NCI-H2196 treated with DMSO at 0.1 percent for 48 hours (cell line): ENCODE measurements at regions not wholly inside any gene's neighbourhood (a gene's known extent, or its start where the extent isn't known, plus 50 kb on each side); places are given as distances from the start of the nearest gene placed in this dataset.
A peak's percentile ranks its signal among the peaks of the same experiment; 100 is the strongest.
"Not testable (repeated sequence)": the region's sequence is repeated elsewhere in the genome, so short reads cannot be mapped to it uniquely, and the experiment has no call there.

Source experiments
- DNase-seq: peaks from one replicate; lab custom pipeline; 2025; ENCODE audit not compliant: unreplicated experiment; lab: John Stamatoyannopoulos, UW

DNA sequence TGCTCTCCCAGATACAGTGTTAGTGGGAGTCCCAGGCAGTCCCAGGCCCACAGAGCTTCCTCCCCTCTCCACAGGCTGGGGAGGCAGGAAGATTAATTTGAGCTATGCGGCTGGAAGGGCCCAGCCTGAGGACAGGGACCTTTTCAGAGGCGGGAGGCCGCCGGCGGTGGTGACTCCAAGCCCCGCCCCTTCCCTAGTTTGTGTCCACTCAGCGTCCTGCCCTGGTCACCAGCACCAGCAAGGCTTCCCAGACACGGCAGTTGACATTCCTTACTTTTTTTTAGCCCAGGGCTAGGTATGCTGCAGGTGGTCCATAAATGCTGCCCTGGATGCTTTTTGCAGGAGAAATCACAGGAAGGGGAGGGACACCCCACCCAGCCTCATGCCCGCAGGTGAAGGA, 67.7 kb upstream of the LRPAP1 start:
- no peak for DNase-seq

DNA sequence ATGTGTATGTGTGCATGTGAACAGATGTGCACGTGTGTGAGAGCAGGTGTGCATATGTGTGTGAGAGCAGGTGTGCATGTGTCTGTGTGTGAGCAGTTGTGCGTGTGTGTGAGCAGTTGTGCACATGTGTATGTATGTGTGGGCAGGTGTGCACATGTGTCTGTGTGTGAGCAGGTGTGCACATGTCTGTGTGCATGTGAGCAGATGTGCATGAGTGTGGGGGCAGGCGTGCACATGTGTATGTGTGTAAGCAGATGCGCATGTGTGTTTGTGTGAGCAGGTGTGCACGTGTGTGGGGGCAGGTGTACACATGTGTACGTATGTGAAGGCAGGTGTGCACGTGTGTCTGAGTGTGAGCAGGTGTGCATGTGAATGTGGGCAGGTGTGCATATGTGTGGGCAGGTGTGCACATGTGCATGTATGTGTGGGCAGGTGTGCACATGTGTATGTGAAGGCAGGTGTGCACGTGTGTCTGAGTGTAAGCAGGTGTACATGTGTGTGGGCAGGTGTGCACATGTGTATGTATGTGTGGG, 66.5 kb upstream of the LRPAP1 start:
- DNase-seq = no peak

DNA sequence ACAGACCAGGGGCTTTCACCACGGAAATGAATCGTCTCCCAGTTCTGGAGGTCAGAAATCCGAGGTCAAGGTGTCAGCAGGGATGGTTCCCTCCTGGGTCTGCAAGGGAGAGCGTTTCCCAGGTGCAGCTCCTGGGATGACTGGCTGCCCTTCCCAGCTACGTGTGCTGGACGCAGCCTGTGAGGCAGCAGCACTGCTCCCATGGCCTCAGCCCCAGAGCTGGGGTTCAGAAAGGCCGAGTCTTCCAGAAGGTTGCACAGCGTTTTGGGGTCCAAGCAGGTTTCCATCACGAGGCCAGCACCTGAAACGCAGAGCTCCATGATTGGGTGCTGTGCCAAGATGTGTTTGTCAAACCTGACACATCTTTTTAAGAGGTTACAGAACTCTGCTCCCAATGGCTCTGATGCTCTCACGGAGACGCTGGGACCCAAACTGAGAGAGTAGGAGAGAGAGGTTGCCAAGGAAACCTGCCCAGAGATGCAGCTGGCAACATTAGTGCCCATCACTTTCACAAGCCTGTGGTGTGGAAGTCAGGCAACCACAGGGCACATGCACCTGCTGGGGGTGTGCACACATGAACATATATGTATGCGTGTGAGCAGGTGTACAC, 65.8 kb upstream of the LRPAP1 start:
- DNase-seq = not testable (repeated sequence)

DNA sequence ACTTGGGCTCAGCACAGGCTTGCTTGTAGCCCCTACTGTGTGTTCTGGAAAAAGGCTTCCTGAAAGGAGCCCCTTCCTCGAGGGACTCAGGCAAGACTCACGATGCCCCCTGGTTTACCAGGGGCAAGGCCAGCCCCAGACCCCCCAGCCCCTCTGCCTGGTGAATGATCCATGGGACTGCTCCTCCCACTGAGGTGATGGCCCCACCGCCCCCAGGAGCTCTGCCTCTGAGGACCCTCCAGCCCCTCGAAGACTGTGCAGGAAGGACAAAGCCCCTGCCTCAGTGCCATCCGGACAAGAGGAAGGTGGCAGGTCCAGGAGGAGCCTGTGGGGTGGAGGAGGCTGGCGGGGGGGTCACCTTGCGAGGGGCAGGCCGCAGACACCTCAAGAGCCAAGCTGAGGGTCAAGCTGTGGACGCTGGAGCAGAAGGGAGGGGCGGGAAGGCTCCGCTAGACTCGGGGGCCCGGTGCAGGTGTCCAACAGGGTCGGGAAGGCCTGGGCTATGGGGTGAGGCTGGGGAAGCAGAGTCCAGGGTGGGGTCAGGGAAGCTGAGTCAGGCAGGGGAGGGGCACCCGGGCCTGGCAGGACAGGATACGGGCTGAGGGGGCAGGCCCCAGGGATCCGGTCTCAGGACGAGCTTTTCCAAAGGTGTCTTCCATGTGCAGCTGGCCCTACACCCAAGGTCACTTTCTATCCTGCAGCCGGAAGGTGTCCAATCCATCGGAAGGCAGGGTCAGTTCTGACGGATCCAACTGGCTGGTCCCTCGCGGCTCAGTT, 64.9 kb upstream of the LRPAP1 start:
- DNase-seq = not testable (repeated sequence)

DNA sequence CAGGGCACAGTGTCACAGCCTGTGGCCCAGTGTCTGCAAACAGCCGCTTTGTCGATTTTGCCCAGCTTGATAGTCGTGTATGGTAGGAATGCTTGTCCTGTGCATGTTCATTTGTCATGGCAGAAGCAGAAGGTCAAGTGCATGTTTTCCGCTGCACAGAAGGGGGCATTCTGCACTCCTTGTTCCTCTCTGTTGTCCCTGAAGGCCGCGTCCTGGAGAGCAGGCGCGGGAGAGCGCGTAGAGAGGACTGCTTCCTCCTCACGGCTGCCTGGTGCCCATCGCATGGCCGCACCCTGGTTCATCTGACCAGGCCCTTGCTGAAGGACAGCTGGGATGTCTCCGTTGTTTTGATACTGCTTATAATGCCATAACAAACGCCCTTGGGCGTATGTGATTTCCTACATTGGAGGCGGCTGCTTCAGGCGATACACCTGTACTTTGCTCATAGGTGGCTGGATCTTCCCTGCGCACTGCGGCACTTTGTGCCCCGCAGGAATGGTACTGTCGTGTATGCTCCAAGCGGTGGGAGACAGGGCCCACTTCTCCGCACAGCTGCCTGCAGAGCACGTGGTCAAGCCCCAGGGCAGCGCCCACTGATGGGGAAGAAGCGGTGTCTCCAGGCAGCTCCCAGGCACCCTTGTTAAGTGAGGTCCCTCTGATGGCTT, 63.5 kb upstream of the LRPAP1 start:
- not testable (repeated sequence) for DNase-seq

DNA sequence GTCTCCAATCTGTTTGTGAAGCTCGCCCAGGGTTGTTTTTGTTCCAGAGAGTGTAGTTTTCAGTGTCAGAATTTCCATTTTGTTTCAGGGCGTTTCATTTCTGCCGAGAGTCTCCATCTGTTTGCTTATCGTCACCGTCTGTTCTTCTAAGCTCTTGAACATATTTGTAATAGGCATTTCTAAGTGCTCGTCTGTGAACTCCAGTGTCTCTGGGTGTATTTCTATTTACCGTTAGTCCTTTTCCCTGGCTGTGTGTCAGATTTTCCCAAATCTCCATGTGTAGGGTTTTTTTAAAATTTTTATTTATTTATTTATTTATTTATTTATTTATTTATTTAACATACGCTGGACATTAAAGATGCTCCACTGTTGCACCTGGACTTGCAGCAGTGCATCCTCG, 62.5 kb upstream of the LRPAP1 start:
- not testable (repeated sequence) for DNase-seq

DNA sequence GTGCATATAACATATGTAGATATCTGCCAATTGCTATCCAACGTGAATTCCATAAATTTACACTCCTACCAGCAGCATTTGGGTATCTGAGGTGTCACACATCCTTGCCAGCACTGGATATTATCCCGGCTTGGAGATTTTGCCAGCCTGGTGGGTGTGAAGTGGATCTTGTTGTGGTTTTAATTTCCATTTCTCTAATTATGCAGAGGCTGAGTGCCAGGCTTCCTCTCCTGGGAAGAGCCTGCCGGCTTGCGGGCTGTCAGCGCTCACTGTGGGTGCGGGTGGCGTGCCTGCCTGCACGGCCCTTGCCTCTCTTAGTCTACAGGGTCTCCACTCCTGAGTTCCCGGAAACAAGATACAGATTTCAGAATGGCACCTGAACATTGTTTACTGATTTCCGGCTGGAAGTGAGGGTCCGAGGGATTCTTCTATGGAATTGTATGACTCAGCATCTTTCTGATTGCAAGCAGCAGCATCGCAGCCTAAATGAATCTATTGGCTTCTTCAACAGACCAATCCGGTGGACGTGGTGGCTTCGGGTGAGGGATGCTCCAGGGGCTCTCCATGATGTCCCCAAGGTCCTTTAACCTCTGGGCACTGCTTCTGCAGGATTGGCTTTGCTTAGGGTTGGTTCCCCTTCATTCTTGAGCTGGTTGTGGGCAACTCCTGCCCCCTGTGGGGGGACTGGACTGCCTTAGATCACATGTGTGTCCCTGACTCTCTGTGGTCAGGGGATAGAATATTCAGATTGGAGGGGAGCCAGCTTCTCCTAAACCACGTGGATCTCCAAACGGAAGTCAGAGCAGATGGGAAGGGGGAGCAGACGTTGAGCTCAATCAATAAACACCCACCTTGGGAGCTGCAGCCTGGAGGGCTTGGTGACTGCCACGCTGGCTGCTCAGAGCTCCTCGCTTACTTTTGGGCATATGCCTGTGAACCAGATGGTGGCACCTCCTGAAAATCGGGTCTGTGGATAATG, 58.0 kb upstream of the LRPAP1 start:
- not testable (repeated sequence) for DNase-seq

DNA sequence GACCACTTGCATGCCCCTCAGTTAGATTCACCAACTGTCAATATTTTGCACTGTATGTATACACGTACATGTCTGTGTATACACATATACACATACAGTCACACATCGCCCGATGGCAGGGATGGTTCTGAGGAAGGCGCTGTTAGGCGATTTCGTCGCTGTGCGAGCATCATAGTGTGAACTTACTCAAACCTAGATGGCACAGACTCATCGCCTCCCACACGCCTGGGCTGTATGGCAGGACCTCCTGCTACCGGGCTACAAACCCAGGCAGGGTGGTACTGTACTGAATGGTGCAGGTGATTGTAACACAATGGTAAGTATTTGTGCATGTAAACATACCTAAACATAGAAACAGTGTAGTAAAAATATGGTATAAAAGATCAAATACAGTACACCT, 57.2 kb upstream of the LRPAP1 start:
- DNase-seq = not testable (repeated sequence)

DNA sequence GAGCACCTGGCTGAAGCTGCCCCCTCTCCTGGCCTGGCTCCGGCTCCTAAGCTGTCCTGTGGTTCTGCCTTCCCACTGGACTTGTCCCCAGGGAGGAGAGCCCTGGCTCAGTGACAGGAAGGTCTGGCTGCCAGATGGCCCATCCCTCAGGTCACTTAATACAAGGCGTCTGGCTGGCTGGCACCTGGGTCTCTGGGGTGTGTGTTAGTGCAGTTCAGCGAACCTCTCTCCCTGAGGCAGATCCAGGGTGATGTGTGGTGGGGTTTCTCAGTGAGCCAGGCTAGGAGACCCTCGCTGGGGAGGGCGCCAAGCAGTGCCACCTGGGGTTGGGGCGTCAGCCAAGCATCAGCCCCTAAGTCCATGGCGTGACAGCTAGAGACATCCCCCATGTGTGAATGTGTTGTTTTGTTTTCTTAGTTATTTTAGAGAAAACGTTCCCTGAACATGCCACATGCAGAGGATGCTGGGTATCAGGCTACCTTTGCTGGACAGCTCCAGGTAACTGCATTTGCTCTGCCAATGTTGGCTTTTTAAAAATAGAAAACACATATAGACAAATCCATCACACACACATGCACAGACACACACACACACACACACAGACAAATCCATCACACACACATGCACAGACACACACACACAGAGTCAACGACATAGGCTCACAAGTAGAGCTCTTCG, 56.4 kb upstream of the LRPAP1 start:
- peak; percentile 11 for DNase-seq

DNA sequence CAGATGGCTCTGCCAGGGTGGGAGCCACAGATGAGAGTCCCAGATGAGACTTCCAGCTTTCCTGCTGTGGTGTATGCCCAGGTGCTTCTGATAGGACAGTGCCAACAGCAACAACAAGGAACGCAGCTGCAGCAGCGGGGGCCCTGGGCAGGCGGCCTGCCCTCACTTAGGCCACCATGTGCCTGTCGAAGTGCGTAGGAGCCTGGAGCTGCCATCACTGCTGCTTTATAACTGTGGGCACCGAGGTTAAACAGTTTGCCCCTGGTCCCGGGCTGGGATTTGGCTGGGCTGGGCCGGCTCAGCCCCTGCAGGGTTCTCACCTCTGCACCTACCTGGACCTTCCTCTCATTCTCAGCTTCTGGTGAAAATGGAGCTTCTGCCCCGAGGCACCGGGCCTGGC, 54.4 kb upstream of the LRPAP1 start:
- not testable (repeated sequence) for DNase-seq

DNA sequence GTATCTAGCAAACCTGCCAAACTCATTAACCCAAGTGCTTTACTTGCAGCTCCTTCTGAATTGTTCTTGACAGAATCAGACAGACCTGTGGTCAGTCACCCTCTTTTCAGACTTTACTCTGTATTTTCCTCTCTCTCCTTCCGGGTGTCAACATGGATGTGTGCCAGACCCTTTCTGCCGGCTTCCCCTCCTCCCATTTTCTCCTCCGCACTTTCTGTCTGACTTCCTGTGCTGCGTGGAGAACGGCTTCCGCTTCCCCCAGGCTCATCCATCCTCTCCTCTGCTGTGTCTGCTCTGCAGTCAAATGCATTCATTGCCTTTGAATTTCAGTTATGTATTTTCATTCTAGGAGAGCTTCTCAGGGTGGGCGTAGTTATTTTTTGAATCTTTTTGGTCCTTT, 53.3 kb upstream of the LRPAP1 start:
- not testable (repeated sequence) for DNase-seq

DNA sequence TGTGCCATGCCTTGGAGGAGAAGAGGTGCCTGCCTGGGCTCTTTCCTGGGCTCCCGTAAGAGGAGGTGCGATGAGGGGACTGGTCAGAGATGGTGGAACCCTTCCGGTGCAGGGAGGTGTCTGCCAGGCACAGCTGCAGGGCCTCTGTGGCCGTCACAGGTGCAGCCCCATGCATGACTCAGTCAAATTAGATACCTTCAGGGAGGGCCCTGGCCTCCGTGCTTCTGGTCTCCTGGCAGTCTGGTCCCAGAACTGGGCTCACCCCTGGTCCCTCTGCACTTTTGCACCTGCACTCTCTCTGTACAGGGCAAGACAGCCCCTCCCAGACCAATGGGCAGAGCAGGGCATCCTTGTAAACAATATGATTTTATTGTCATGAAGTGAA, 49.9 kb upstream of the LRPAP1 start:
- no peak for DNase-seq
